K562 (cell line): ENCODE measurements at regions not wholly inside any gene's neighbourhood (a gene's known extent, or its start where the extent isn't known, plus 50 kb on each side); places are given as distances from the start of the nearest gene placed in this dataset.

ENCODE experiments used
- CCNT2 ChIP-seq: IDR thresholded peaks from 2 replicates; pipeline ENCODE4 v1.6.1; 2011; ENCODE audit warnings: borderline replicate concordance, low read depth, mild to moderate bottlenecking, moderate library complexity, mixed read lengths, low read length; ENCODE audit not compliant: insufficient read length; ENCODE audit errors: extremely low read depth
- HNRNPH1 ChIP-seq: fragments of 200-400 bp; formaldehyde crosslinking; optimal IDR thresholded peaks from 2 replicates; pipeline ENCODE3; 2017; ENCODE audit warnings: low read depth, mild to moderate bottlenecking, low read length, moderate library complexity
- KLF10 ChIP-seq: fragments of 250-450 bp; sonication (Bioruptor Pico); IDR thresholded peaks from 2 replicates; pipeline ENCODE4 v1.6.1; 2021; ENCODE audit warnings: matching md5 sums
- ZNF175 ChIP-seq: fragments of 200-800 bp; sonication (Bioruptor generic); IDR thresholded peaks from 2 replicates; pipeline ENCODE4 v1.6.1; 2016; ENCODE audit warnings: low read depth, mild to moderate bottlenecking, missing genetic modification characterization, missing compliant biosample characterization
- TF ChIP-seq, protein P1 (sequence below): fragments of 450-650 bp; IDR thresholded peaks from 2 replicates; pipeline ENCODE4 v1.6.1; 2016; ENCODE audit warnings: low read depth

DNA sequence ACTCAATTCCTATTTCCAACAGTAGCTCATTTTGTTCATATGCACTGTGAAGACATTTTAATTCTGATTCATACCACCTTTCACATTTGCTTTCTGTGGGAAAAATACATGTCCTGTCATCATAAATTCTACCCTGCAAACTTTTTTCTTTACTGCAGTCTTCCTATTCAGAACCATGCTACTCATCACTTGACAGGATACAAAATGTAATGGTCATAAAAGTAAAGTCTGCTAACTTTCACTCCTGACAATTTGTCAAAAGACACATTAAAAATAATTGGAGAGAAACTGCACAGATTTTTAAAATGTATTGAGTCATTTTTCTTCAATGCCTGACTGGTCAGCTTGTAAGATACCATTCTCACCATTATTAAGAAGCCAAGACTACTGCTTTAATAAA, 1817.1 kb downstream of the BRINP3 start (continued):
- TF ChIP-seq, protein P1, sequence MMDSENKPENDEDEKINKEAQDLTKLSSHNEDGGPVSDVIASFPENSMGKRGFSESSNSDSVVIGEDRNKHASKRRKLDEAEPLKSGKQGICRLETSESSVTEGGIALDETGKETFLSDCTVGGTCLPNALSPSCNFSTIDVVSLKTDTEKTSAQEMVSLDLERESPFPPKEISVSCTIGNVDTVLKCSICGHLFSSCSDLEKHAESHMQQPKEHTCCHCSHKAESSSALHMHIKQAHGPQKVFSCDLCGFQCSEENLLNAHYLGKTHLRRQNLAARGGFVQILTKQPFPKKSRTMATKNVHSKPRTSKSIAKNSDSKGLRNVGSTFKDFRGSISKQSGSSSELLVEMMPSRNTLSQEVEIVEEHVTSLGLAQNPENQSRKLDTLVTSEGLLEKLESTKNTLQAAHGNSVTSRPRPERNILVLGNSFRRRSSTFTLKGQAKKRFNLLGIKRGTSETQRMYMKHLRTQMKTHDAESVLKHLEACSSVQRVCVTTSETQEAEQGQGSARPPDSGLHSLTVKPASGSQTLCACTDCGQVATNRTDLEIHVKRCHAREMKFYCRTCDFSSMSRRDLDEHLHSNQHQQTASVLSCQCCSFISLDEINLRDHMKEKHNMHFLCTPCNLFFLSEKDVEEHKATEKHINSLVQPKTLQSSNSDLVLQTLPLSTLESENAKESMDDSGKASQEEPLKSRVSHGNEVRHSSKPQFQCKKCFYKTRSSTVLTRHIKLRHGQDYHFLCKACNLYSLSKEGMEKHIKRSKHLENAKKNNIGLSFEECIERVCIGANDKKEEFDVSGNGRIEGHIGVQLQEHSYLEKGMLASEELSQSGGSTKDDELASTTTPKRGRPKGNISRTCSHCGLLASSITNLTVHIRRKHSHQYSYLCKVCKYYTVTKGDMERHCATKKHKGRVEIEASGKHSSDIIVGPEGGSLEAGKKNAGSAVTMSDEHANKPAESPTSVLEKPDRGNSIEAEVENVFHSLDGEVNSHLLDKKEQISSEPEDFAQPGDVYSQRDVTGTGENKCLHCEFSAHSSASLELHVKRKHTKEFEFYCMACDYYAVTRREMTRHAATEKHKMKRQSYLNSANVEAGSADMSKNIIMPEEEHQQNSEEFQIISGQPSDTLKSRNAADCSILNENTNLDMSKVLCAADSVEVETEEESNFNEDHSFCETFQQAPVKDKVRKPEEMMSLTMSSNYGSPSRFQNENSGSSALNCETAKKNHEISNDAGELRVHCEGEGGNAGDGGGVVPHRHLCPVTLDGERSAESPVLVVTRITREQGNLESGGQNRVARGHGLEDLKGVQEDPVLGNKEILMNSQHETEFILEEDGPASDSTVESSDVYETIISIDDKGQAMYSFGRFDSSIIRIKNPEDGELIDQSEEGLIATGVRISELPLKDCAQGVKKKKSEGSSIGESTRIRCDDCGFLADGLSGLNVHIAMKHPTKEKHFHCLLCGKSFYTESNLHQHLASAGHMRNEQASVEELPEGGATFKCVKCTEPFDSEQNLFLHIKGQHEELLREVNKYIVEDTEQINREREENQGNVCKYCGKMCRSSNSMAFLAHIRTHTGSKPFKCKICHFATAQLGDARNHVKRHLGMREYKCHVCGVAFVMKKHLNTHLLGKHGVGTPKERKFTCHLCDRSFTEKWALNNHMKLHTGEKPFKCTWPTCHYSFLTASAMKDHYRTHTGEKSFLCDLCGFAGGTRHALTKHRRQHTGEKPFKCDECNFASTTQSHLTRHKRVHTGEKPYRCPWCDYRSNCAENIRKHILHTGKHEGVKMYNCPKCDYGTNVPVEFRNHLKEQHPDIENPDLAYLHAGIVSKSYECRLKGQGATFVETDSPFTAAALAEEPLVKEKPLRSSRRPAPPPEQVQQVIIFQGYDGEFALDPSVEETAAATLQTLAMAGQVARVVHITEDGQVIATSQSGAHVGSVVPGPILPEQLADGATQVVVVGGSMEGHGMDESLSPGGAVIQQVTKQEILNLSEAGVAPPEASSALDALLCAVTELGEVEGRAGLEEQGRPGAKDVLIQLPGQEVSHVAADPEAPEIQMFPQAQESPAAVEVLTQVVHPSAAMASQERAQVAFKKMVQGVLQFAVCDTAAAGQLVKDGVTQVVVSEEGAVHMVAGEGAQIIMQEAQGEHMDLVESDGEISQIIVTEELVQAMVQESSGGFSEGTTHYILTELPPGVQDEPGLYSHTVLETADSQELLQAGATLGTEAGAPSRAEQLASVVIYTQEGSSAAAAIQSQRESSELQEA, result no peak
- no peak for TF ChIP-seq KLF10 (CRISPR knock-in tag)
- TF ChIP-seq ZNF175 (CRISPR knock-in tag), result no peak
- TF ChIP-seq CCNT2, result no peak
- TF ChIP-seq HNRNPH1, result no peak
- TF ChIP-seq, all 486 proteins: peak for 0
